ENCODE measurements at regions not wholly inside any gene's neighbourhood (a gene's known extent, or its start where the extent isn't known, plus 50 kb on each side); places are given as distances from the start of the nearest gene placed in this dataset.

DNA sequence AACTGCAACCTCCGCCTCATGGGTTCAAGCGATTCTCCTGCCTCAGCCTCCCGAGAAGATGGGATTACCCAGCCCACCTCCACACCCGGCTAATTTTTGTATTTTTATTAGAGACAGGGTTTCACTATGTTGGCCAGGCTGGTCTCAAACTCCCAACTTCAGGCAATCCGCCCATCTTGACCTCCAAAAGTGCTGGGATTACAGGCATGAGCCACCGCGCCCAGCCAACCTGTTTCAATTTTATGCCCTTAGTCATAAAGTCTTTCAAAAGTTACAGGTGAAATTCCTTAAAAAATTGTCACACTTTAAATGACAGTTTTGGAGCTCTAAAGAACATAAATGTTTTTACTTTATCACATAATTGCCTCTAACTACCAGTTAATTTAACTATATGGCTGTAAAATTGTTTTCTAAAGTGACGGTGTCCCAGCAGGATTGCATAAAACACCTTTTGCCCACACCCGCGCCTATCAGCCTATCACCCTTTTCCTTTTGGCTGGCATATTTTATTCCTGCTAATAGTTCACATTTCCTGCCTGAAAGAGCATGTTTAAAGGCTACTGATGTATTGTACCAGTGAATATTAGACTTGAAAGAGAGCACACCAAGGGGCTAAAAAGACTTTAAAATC, 164.2 kb upstream of the SEMA6D start:
- Histone ChIP-seq H3K27me3 (ENCODE audit: control insufficient read depth in 2 of 2, insufficient read depth in 2 of 2, low read length in 2 of 2) (no peaks in the 10 kb centered on the region), H3K9me3 (ENCODE audit: control insufficient read depth in 2 of 3, low read length in 3 of 3) (no peaks in the 10 kb centered on the region), H3K27ac (ENCODE audit: low read depth, low read length) (no peak overlapping the region), H3K4me3 (ENCODE audit: low read length) (no peak overlapping the region), H3K36me3 (ENCODE audit: control insufficient read depth in 2 of 3, insufficient read depth in 3 of 3, low read length in 3 of 3) (no peaks in the 10 kb centered on the region), H3K4me1 (ENCODE audit: control insufficient read depth in 2 of 2, insufficient read depth in 2 of 2, low read length in 2 of 2) (no peaks in the 10 kb centered on the region)
- ChIA-PET POLR2A (no interaction called here), CTCF (no interaction called here)
- Mint-ChIP-seq H3K4me1 (no peaks in the 10 kb centered on the region), H3K9me3 (peaks cover 0 to 5% (median 0%) of the 10 kb centered on the region in 11 donors), H3K27ac (no peak overlapping the region), H3K36me3 (no peaks in the 10 kb centered on the region), H3K4me3 (no peak overlapping the region), H3K27me3 (peaks cover 0 to 11% (median 0%) of the 10 kb centered on the region in 5 donors)
- intact Hi-C loops (cut with micrococcal nuclease) = no loop called here
- no peak for ATAC-seq
- no peak for DNase-seq

DNA sequence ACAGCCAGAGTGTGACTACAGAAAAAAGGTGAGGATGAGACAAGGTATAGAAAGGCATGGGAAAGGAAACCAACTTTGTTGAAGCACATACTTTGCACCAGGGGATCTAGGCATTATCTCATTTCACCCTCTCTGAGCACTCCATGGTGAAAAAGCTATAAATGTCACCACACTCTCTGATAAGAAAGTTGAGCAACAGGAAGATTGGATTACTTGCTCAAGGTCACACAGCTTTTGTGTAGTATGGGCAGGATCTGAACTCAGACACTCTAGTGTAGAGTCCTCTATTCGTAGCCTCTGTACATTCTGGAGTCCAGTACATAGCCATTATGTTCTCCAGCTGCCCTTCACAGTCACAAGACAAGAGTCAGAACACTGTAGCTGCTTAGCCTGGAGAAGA, 163.4 kb upstream of the SEMA6D start:
- H3K9me3 ChIP-seq (ENCODE audit: control insufficient read depth in 2 of 3, low read length in 3 of 3) = no peaks in the 10 kb centered on the region
- Mint-ChIP-seq H3K36me3 (no peaks in the 10 kb centered on the region), H3K9me3 (peaks cover 0 to 7% (median 2%) of the 10 kb centered on the region in 11 donors), H3K4me1 (no peaks in the 10 kb centered on the region), H3K27me3 (peaks cover 0 to 15% (median 0%) of the 10 kb centered on the region in 5 donors), H3K27ac (no peak overlapping the region), H3K4me3 (no peak overlapping the region)
- ChIA-PET CTCF (no interaction called here), POLR2A (no interaction called here)
- intact Hi-C loops (cut with micrococcal nuclease) = no loop called here
- H3K27me3 ChIP-seq (ENCODE audit: control insufficient read depth in 2 of 2, insufficient read depth in 2 of 2, low read length in 2 of 2) = no peaks in the 10 kb centered on the region
- no peaks in the 10 kb centered on the region for H3K4me1 ChIP-seq (ENCODE audit: control insufficient read depth in 2 of 2, insufficient read depth in 2 of 2, low read length in 2 of 2)
- DNase-seq = no peak
- no peak overlapping the region for H3K27ac ChIP-seq (ENCODE audit: low read depth, low read length)
- no peak for ATAC-seq
- no peak overlapping the region for H3K4me3 ChIP-seq (ENCODE audit: low read length)
- H3K36me3 ChIP-seq (ENCODE audit: control insufficient read depth in 2 of 3, insufficient read depth in 3 of 3, low read length in 3 of 3) = no peaks in the 10 kb centered on the region

DNA sequence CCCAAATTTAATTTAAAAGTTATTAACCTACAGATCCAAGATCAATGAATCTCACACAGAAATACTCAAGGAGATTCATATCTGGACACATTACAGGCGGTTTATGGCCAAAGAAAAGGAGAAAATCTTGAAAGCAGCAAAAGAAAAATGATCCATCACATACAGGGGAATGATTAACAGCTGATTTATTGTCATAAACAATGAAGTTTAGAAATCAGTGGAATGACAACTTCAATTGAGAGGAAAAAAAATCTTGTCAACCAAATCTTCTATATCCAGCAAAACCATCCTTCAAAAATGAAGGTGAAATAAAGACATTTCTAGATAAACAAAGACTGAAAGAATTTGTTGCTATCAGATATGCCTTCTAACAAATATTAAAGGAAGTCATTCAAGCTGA, 156.2 kb upstream of the SEMA6D start:
- Histone ChIP-seq H3K4me3 (ENCODE audit: low read length) (no peak overlapping the region), H3K4me1 (ENCODE audit: control insufficient read depth in 2 of 2, insufficient read depth in 2 of 2, low read length in 2 of 2) (no peaks in the 10 kb centered on the region), H3K36me3 (ENCODE audit: control insufficient read depth in 2 of 3, insufficient read depth in 3 of 3, low read length in 3 of 3) (no peaks in the 10 kb centered on the region), H3K27ac (ENCODE audit: low read depth, low read length) (no peak overlapping the region), H3K27me3 (ENCODE audit: control insufficient read depth in 2 of 2, insufficient read depth in 2 of 2, low read length in 2 of 2) (no peaks in the 10 kb centered on the region), H3K9me3 (ENCODE audit: control insufficient read depth in 2 of 3, low read length in 3 of 3) (no peaks in the 10 kb centered on the region)
- intact Hi-C loops (cut with micrococcal nuclease) = no loop called here
- DNase-seq (no peak), ATAC-seq (no peak)
- peaks cover 0 to 8% (median 0%) of the 10 kb centered on the region in 5 donors for H3K27me3 Mint-ChIP-seq
- no peak overlapping the region for H3K4me3 Mint-ChIP-seq
- CTCF ChIA-PET = no interaction called here
- H3K9me3 Mint-ChIP-seq = peaks cover 0 to 24% (median 11%) of the 10 kb centered on the region in 11 donors
- POLR2A ChIA-PET = no interaction called here
- H3K27ac Mint-ChIP-seq = no peak overlapping the region
- H3K36me3 Mint-ChIP-seq = peaks cover 0 to 4% (median 0%) of the 10 kb centered on the region in 5 donors
- no peaks in the 10 kb centered on the region for H3K4me1 Mint-ChIP-seq

DNA sequence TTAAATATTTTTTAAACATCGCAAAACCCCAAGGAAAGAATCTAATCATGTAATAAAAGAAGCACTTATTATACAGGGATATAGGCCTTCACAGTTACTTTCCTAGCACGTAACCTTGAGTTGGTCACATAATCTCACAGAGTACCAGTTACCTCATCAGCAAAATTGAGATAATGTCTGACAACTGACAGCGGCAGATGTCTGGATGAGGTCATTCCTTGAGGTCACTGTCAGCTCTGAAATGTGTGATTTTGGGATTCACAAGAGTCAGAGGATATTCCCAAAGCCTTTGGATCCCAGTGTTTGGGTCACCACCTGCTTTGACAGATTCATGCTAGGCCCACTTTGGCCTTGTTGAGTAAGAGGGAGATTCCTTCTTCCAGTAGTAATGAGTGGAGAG, 151.4 kb upstream of the SEMA6D start:
- H3K36me3 Mint-ChIP-seq = no peaks in the 10 kb centered on the region
- intact Hi-C loops (cut with micrococcal nuclease) = no loop called here
- Histone ChIP-seq H3K9me3 (ENCODE audit: control insufficient read depth in 2 of 3, low read length in 3 of 3) (no peaks in the 10 kb centered on the region), H3K27me3 (ENCODE audit: control insufficient read depth in 2 of 2, insufficient read depth in 2 of 2, low read length in 2 of 2) (peaks cover 0 to 5% of the 10 kb centered on the region in 2 donors), H3K36me3 (ENCODE audit: control insufficient read depth in 2 of 3, insufficient read depth in 3 of 3, low read length in 3 of 3) (no peaks in the 10 kb centered on the region), H3K4me3 (ENCODE audit: low read length) (no peak overlapping the region), H3K27ac (ENCODE audit: low read depth, low read length) (no peak overlapping the region), H3K4me1 (ENCODE audit: control insufficient read depth in 2 of 2, insufficient read depth in 2 of 2, low read length in 2 of 2) (no peaks in the 10 kb centered on the region)
- ChIA-PET CTCF (no interaction called here), POLR2A (no interaction called here)
- H3K27ac Mint-ChIP-seq = no peak overlapping the region
- peaks cover 0 to 9% (median 2%) of the 10 kb centered on the region in 11 donors for H3K9me3 Mint-ChIP-seq
- no peak for ATAC-seq
- no peak for DNase-seq
- no peaks in the 10 kb centered on the region for H3K4me1 Mint-ChIP-seq
- H3K4me3 Mint-ChIP-seq = no peak overlapping the region
- H3K27me3 Mint-ChIP-seq = peaks cover 0 to 9% (median 0%) of the 10 kb centered on the region in 5 donors

DNA sequence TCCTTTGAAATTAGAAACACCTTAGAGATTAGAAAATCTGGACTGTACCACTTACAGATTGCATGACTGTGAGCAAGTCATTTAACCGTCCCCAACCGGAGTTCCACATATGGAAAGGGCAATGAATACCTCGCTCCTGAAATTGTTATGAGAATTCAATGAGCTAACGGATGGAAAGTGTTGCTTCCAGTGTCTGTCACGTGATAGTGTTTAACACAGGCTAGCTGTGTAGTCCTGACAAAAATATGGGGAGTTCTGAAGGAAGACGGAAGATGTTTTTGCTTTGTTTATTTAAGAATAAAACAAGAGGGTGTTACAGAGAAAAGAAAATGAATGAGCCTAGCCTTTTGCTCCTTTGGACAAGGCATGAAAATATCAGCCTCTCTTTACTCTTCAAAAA, 150.7 kb upstream of the SEMA6D start:
- ATAC-seq (no peak), DNase-seq (no peak)
- Mint-ChIP-seq H3K36me3 (no peaks in the 10 kb centered on the region), H3K4me3 (no peak overlapping the region), H3K4me1 (no peaks in the 10 kb centered on the region), H3K27me3 (peaks cover 0 to 9% (median 0%) of the 10 kb centered on the region in 5 donors), H3K9me3 (peaks cover 0 to 9% (median 0%) of the 10 kb centered on the region in 11 donors), H3K27ac (no peak overlapping the region)
- intact Hi-C loops (cut with micrococcal nuclease) = no loop called here
- CTCF ChIA-PET = no interaction called here
- POLR2A ChIA-PET = no interaction called here
- no peaks in the 10 kb centered on the region for H3K9me3 ChIP-seq (ENCODE audit: control insufficient read depth in 2 of 3, low read length in 3 of 3)
- no peak overlapping the region for H3K27ac ChIP-seq (ENCODE audit: low read depth, low read length)
- H3K4me3 ChIP-seq (ENCODE audit: low read length) = no peak overlapping the region
- no peaks in the 10 kb centered on the region for H3K4me1 ChIP-seq (ENCODE audit: control insufficient read depth in 2 of 2, insufficient read depth in 2 of 2, low read length in 2 of 2)
- no peaks in the 10 kb centered on the region for H3K36me3 ChIP-seq (ENCODE audit: control insufficient read depth in 2 of 3, insufficient read depth in 3 of 3, low read length in 3 of 3)
- peaks cover 0 to 5% of the 10 kb centered on the region in 2 donors for H3K27me3 ChIP-seq (ENCODE audit: control insufficient read depth in 2 of 2, insufficient read depth in 2 of 2, low read length in 2 of 2)

DNA sequence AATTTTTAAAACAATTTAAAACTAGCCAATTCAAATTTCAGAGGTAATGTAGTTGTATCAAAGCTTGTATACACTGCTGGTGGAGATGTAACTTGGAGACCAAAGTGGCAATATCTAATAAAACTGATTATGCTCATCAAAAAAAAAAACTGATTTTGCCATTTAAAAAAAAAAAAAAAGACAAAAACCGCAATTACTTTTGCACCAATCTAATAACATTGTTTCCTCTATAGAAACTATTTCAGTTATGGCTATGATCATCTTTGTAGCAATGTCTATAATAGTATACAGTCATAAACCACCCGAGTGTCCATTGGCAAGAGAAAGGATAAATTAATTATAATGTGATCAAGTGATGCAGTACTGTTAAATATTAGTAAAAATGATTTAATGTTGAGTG, 149.3 kb upstream of the SEMA6D start:
- Mint-ChIP-seq H3K27me3 (peaks cover 0 to 9% (median 0%) of the 10 kb centered on the region in 5 donors), H3K36me3 (no peaks in the 10 kb centered on the region), H3K9me3 (peaks cover 0 to 9% (median 2%) of the 10 kb centered on the region in 11 donors), H3K27ac (no peak overlapping the region), H3K4me3 (no peak overlapping the region), H3K4me1 (no peaks in the 10 kb centered on the region)
- no peaks in the 10 kb centered on the region for H3K9me3 ChIP-seq (ENCODE audit: control insufficient read depth in 2 of 3, low read length in 3 of 3)
- no peaks in the 10 kb centered on the region for H3K4me1 ChIP-seq (ENCODE audit: control insufficient read depth in 2 of 2, insufficient read depth in 2 of 2, low read length in 2 of 2)
- H3K4me3 ChIP-seq (ENCODE audit: low read length) = no peak overlapping the region
- ATAC-seq (no peak), DNase-seq (no peak)
- H3K36me3 ChIP-seq (ENCODE audit: control insufficient read depth in 2 of 3, insufficient read depth in 3 of 3, low read length in 3 of 3) = no peaks in the 10 kb centered on the region
- intact Hi-C loops (cut with micrococcal nuclease) = no loop called here
- ChIA-PET POLR2A (no interaction called here), CTCF (no interaction called here)
- H3K27ac ChIP-seq (ENCODE audit: low read depth, low read length) = no peak overlapping the region
- H3K27me3 ChIP-seq (ENCODE audit: control insufficient read depth in 2 of 2, insufficient read depth in 2 of 2, low read length in 2 of 2) = peaks cover 0 to 5% of the 10 kb centered on the region in 2 donors

DNA sequence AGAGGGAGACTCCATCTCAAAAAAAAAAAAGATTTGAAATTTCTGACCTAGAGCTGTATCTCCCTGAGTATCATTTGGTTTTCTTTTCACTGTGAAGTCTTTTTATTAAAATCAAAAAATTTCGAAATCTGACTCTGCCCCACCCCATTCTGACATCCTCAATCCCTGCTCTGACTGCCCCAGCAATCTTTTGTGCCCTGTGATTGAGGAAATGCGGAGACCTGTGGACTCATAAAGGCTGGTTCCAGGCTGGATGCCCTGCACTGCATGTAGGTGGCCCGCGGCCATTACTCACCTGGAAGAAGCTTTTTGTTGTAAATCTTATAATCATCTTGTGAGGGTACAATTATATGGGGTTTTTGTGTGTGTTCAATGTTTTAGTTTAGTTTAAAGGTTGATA, 147.3 kb upstream of the SEMA6D start:
- Mint-ChIP-seq H3K27me3 (peaks cover 0 to 9% (median 0%) of the 10 kb centered on the region in 5 donors), H3K4me1 (no peaks in the 10 kb centered on the region), H3K4me3 (no peak overlapping the region), H3K36me3 (no peaks in the 10 kb centered on the region), H3K27ac (no peak overlapping the region), H3K9me3 (peaks cover 0 to 4% (median 0%) of the 10 kb centered on the region in 11 donors)
- Histone ChIP-seq H3K27me3 (ENCODE audit: control insufficient read depth in 2 of 2, insufficient read depth in 2 of 2, low read length in 2 of 2) (peaks cover 0 to 5% of the 10 kb centered on the region in 2 donors), H3K9me3 (ENCODE audit: control insufficient read depth in 2 of 3, low read length in 3 of 3) (no peaks in the 10 kb centered on the region), H3K4me3 (ENCODE audit: low read length) (no peak overlapping the region), H3K4me1 (ENCODE audit: control insufficient read depth in 2 of 2, insufficient read depth in 2 of 2, low read length in 2 of 2) (no peaks in the 10 kb centered on the region), H3K27ac (ENCODE audit: low read depth, low read length) (no peak overlapping the region), H3K36me3 (ENCODE audit: control insufficient read depth in 2 of 3, insufficient read depth in 3 of 3, low read length in 3 of 3) (no peaks in the 10 kb centered on the region)
- intact Hi-C loops (cut with micrococcal nuclease) = no loop called here
- CTCF ChIA-PET = no interaction called here
- POLR2A ChIA-PET = no interaction called here
- DNase-seq (no peak), ATAC-seq (no peak)

Data from naive thymus-derived CD4-positive, alpha-beta T cell (primary cell).